Trophoblast cell (in vitro differentiated cells and primary cell): ENCODE measurements at regions not wholly inside any gene's neighbourhood (a gene's known extent, or its start where the extent isn't known, plus 50 kb on each side); places are given as distances from the start of the nearest gene placed in this dataset.

Experiments used
- DNase-seq, 2 donors: peaks; one replicate each; pipeline ENCODE4 v3.0.0-alpha.2; 2016
- H2AFZ ChIP-seq: 2 replicates; pipeline ENCODE4 v1.6.1; 2013; ENCODE audit warnings: low read length, moderate library complexity, mild to moderate bottlenecking; ENCODE audit not compliant: insufficient read depth, poor library complexity
- H2AK5ac ChIP-seq: 2 replicates; pipeline ENCODE4 v1.6.1; 2013; ENCODE audit warnings: mild to moderate bottlenecking, low read length
- H2BK120ac ChIP-seq: 2 replicates; pipeline ENCODE4 v1.6.1; 2013; ENCODE audit warnings: low read length, mild to moderate bottlenecking, moderate library complexity; ENCODE audit not compliant: insufficient read depth, poor library complexity
- H2BK12ac ChIP-seq: 2 replicates; pipeline ENCODE4 v1.6.1; 2013; ENCODE audit warnings: mild to moderate bottlenecking, low read length, moderate library complexity
- H2BK5ac ChIP-seq: 2 replicates; pipeline ENCODE4 v1.6.1; 2013; ENCODE audit warnings: low read length, low read depth, moderate library complexity, mild to moderate bottlenecking; ENCODE audit not compliant: poor library complexity
- H3K14ac ChIP-seq: 2 replicates; pipeline ENCODE4 v1.6.1; 2013; ENCODE audit warnings: mild to moderate bottlenecking, low read length
- H3K18ac ChIP-seq: 2 replicates; pipeline ENCODE4 v1.6.1; 2013; ENCODE audit warnings: mild to moderate bottlenecking, low read length
- H3K23ac ChIP-seq: 2 replicates; pipeline ENCODE4 v1.6.1; 2013; ENCODE audit warnings: low read length
- H3K27ac ChIP-seq: 2 replicates; pipeline ENCODE4 v1.5.1; 2013; ENCODE audit warnings: low read depth, mild to moderate bottlenecking, inconsistent platforms, low read length, moderate library complexity
- H3K27me3 ChIP-seq: 2 replicates; pipeline ENCODE4 v1.6.1; 2013; ENCODE audit warnings: inconsistent platforms, mild to moderate bottlenecking, low read length, moderate library complexity; ENCODE audit not compliant: insufficient read depth
- H3K36me3 ChIP-seq, 2 experiments: 1 replicate in 1 of 2; 2 replicates in 1 of 2; pipeline ENCODE4 v1.6.1; 2013; ENCODE audit warnings: low read length in 2 of 2, mild to moderate bottlenecking in 2 of 2, moderate library complexity in 1 of 2; ENCODE audit not compliant: insufficient read depth in 2 of 2, control insufficient read depth in 1 of 2
- H3K4ac ChIP-seq: 2 replicates; pipeline ENCODE4 v1.6.1; 2013; ENCODE audit warnings: low read depth, mild to moderate bottlenecking, low read length, moderate library complexity
- H3K4me1 ChIP-seq, 2 experiments: 1 replicate in 1 of 2; 2 replicates in 1 of 2; pipeline ENCODE4 v1.6.1; 2013; ENCODE audit warnings: low read length in 2 of 2, mild to moderate bottlenecking in 2 of 2, moderate library complexity in 1 of 2; ENCODE audit not compliant: insufficient read depth in 2 of 2, control insufficient read depth in 1 of 2
- H3K4me2 ChIP-seq: 2 replicates; pipeline ENCODE4 v1.6.1; 2013; ENCODE audit warnings: inconsistent platforms, mild to moderate bottlenecking, low read length, moderate library complexity
- H3K4me3 ChIP-seq: 2 replicates; pipeline ENCODE4 v1.5.1; 2013; ENCODE audit warnings: mild to moderate bottlenecking, low read depth, low read length, inconsistent platforms
- H3K79me1 ChIP-seq: one replicate; pipeline ENCODE4 v1.6.1; 2013; ENCODE audit warnings: low read length
- H3K79me2 ChIP-seq: 2 replicates; pipeline ENCODE4 v1.6.1; 2013; ENCODE audit warnings: low read length, mild to moderate bottlenecking; ENCODE audit not compliant: control insufficient read depth, insufficient read depth, poor library complexity
- H3K9ac ChIP-seq: 2 replicates; pipeline ENCODE4 v1.6.1; 2013; ENCODE audit warnings: mild to moderate bottlenecking, low read length
- H3K9me3 ChIP-seq: 2 replicates; pipeline ENCODE4 v1.6.1; 2013; ENCODE audit warnings: low read depth, mild to moderate bottlenecking, control low read depth, inconsistent platforms, low read length; ENCODE audit not compliant: insufficient read depth
- H4K12ac ChIP-seq: 2 replicates; pipeline ENCODE4 v1.6.1; 2013; ENCODE audit warnings: low read depth, mild to moderate bottlenecking, low read length, moderate library complexity
- H4K8ac ChIP-seq: 2 replicates; pipeline ENCODE4 v1.6.1; 2013; ENCODE audit warnings: low read depth, mild to moderate bottlenecking, low read length, moderate library complexity
- H4K91ac ChIP-seq: one replicate; pipeline ENCODE4 v1.6.1; 2013; ENCODE audit warnings: low read depth, mild to moderate bottlenecking, low read length, moderate library complexity
- WGBS: extraction: QIAGEN DNeasy Blood & Tissue Kit; methylation state at CpG from one replicate; pipeline ENCODE4 v1.1.7; 2013; ENCODE audit warnings: missing lambda C conversion rate; ENCODE audit not compliant: insufficient read length, insufficient coverage; ENCODE audit errors: extremely low coverage; 5-methylcytosine and 5-hydroxymethylcytosine counted together

DNA sequence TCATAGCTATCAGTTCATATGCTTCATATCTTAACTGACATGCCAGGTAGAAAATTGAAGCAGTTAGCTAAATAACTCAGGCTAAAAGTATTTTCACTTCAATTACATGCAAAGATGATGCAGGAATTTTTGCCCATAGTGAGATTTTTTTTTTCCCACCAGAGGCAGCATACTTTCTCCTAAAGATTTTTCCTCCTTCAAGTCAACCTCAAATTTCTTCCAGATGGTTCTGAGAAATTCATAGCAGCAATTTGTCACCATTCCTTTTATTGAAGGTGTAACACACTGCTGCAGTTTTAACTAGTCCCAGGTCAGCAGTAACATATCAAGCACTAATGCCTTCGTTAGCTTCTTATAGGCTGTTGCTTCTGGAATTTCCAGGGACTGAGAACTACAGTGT, 141.9 kb downstream of the SUCLA2 start:
- no peak overlapping the region for H3K18ac ChIP-seq

DNA sequence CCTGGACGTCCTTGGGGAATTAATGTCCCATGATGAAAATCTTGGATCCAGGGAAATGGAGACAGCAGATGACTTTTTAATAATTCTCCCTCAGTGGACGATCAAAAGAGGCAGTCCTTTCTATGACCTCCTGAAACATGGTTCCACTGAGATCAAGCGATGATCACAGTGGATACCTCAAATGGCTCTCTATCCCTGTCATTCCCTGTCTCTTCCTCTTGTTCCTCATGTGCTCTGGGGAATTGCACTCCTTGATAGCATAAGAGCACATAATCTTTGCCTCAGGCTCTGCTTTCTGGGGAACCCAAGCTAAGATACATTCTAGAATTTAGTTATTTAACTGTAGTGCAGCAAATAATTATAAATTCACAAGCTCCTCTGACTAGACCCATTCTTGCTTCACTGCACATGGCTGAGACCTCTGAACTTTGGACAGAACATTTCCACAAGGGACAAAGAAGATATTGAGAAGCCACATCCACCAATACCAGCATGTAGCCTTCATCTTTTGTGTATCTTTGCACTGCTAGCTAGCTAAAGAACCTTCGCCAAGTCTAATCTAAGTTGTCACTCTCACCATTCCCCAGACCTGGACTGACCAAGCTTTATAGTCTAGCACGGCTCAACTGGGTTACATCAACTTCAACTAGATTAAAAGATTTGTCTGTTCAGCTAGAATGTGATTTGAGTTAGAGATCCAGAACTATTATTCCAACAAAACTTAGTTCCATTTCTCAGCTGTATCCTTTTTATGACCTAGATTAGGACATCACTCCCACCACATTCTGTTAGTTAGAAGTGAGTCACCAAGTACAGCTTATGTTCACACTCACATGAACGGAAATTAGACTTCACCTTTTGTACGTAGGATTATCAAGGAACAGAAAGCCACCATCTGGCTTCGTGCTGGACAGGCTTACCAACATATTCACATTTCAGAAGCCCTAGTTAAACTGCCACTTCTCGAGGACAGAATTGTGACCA, 142.7 kb downstream of the SUCLA2 start:
- H3K36me3 ChIP-seq, result no peaks in the 10 kb centered on the region
- no peaks in the 10 kb centered on the region for H3K9me3 ChIP-seq
- no peaks in the 10 kb centered on the region for H3K79me1 ChIP-seq
- no peak overlapping the region for H3K23ac ChIP-seq
- H2BK120ac ChIP-seq, result no peak overlapping the region
- H3K9ac ChIP-seq, result no peak overlapping the region
- H3K4me3 ChIP-seq, result no peak overlapping the region
- DNase-seq, result peak in 1 of 2 donors; percentile 53
- H3K18ac ChIP-seq, result no peak overlapping the region
- no peaks in the 10 kb centered on the region for H3K27me3 ChIP-seq
- H3K79me2 ChIP-seq, result no peaks in the 10 kb centered on the region
- H3K27ac ChIP-seq, result no peak overlapping the region
- H4K91ac ChIP-seq, result no peak overlapping the region
- no peak overlapping the region for H4K8ac ChIP-seq
- no peak overlapping the region for H4K12ac ChIP-seq
- WGBS, result no CpG with 5 or more reads among the region's 9 CpGs
- H3K14ac ChIP-seq, result no peak overlapping the region
- no peak overlapping the region for H3K4ac ChIP-seq
- no peaks in the 10 kb centered on the region for H3K4me1 ChIP-seq
- H2AFZ ChIP-seq, result no peak overlapping the region
- no peak overlapping the region for H3K4me2 ChIP-seq
- no peak overlapping the region for H2BK5ac ChIP-seq
- no peak overlapping the region for H2AK5ac ChIP-seq
- H2BK12ac ChIP-seq, result no peak overlapping the region

More for the DNA sequence above, 141.9 kb downstream of the SUCLA2 start:
- H3K27ac ChIP-seq, result no peak overlapping the region
- H3K4me3 ChIP-seq, result no peak overlapping the region
- H4K8ac ChIP-seq, result no peak overlapping the region
- H3K79me2 ChIP-seq, result no peaks in the 10 kb centered on the region
- no peak overlapping the region for H4K91ac ChIP-seq
- no peak overlapping the region for H2AK5ac ChIP-seq
- no peak overlapping the region for H2BK120ac ChIP-seq
- no peak overlapping the region for H2BK12ac ChIP-seq
- no peak overlapping the region for H3K23ac ChIP-seq
- H3K9ac ChIP-seq, result no peak overlapping the region
- H2AFZ ChIP-seq, result no peak overlapping the region
- H2BK5ac ChIP-seq, result no peak overlapping the region
- H3K4me2 ChIP-seq, result no peak overlapping the region
- H3K79me1 ChIP-seq, result no peaks in the 10 kb centered on the region
- DNase-seq, result peak in 1 of 2 donors; percentile 33
- H3K4me1 ChIP-seq, result no peaks in the 10 kb centered on the region
- no peaks in the 10 kb centered on the region for H3K36me3 ChIP-seq
- no CpG with 5 or more reads among the region's 1 CpG for WGBS
- H3K4ac ChIP-seq, result no peak overlapping the region
- no peaks in the 10 kb centered on the region for H3K27me3 ChIP-seq
- H4K12ac ChIP-seq, result no peak overlapping the region
- H3K14ac ChIP-seq, result no peak overlapping the region
- H3K9me3 ChIP-seq, result no peaks in the 10 kb centered on the region

DNA sequence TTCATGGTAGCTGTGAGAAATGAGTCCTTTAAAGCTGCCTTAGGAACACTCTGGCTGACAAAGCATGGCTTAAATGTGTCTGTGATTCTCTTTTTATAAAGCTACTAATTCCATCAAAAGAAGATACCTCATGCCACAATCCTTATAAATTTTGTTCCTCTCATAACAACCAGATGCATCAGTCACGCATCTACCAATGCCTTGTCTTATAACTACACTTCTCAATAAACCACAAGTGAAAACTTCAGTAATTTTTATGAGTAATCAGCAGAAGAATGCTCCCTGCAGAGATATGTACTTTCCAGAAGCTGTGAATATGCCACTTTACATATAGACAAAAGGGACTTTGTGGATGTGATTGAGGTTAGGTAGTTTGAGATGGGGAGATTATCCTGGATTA, 147.8 kb downstream of the SUCLA2 start:
- H3K79me2 ChIP-seq, result no peaks in the 10 kb centered on the region
- H3K4me1 ChIP-seq, result no peaks in the 10 kb centered on the region
- H3K27me3 ChIP-seq, result no peaks in the 10 kb centered on the region
- no peak overlapping the region for H2AK5ac ChIP-seq
- no peak overlapping the region for H3K4ac ChIP-seq
- no peak overlapping the region for H4K8ac ChIP-seq
- H3K9ac ChIP-seq, result no peak overlapping the region
- H3K9me3 ChIP-seq, result no peaks in the 10 kb centered on the region
- no peak overlapping the region for H4K91ac ChIP-seq
- no CpG with 5 or more reads among the region's 1 CpG for WGBS
- H2BK5ac ChIP-seq, result no peak overlapping the region
- no peaks in the 10 kb centered on the region for H3K36me3 ChIP-seq
- H3K18ac ChIP-seq, result no peak overlapping the region
- no peak overlapping the region for H3K14ac ChIP-seq
- no peaks in the 10 kb centered on the region for H3K79me1 ChIP-seq
- no peak for DNase-seq
- no peak overlapping the region for H3K27ac ChIP-seq
- no peak overlapping the region for H2BK12ac ChIP-seq
- H4K12ac ChIP-seq, result no peak overlapping the region
- H3K4me2 ChIP-seq, result no peak overlapping the region
- H3K23ac ChIP-seq, result no peak overlapping the region
- H2BK120ac ChIP-seq, result no peak overlapping the region
- no peak overlapping the region for H2AFZ ChIP-seq
- no peak overlapping the region for H3K4me3 ChIP-seq

DNA sequence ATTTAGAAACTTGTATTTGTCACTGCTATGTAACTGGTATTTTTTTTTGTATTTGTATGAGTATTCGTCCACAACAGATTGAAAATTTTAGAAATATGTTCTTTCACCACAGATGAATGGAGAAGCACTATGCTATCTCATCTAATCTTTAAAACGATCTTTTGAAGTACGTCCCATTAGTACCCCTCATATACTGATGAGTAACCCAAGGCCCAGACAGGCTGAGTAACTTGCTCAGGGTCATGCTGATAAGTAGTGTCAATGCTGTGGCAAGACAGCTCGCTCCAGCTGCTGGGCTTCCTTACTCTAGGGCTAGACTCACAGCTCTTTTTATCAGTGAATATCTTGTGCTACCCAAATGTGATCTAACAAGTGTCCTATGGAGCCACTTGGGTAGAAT, 154.2 kb downstream of the SUCLA2 start:
- Histone ChIP-seq H3K4me1 (peaks cover 0 to 5% of the 10 kb centered on the region in 2 experiments), H3K79me1 (no peaks in the 10 kb centered on the region), H2AK5ac (no peak overlapping the region), H3K9ac (no peak overlapping the region), H4K91ac (no peak overlapping the region), H2AFZ (no peak overlapping the region), H3K79me2 (no peaks in the 10 kb centered on the region), H4K8ac (no peak overlapping the region), H2BK5ac (no peak overlapping the region), H3K18ac (no peak overlapping the region), H3K27ac (no peak overlapping the region), H2BK12ac (no peak overlapping the region), H3K36me3 (no peaks in the 10 kb centered on the region), H3K27me3 (no peaks in the 10 kb centered on the region), H4K12ac (no peak overlapping the region), H3K4me3 (no peak overlapping the region), H3K4me2 (no peak overlapping the region), H3K9me3 (no peaks in the 10 kb centered on the region), H2BK120ac (no peak overlapping the region), H3K4ac (no peak overlapping the region), H3K14ac (no peak overlapping the region), H3K23ac (no peak overlapping the region)
- WGBS, result no CpG with 5 or more reads among the region's 4 CpGs
- peak; percentile 93 to 94 for DNase-seq
